ENCODE measurements at regions not wholly inside any gene's neighbourhood (a gene's known extent, or its start where the extent isn't known, plus 50 kb on each side); places are given as distances from the start of the nearest gene placed in this dataset.

DNA sequence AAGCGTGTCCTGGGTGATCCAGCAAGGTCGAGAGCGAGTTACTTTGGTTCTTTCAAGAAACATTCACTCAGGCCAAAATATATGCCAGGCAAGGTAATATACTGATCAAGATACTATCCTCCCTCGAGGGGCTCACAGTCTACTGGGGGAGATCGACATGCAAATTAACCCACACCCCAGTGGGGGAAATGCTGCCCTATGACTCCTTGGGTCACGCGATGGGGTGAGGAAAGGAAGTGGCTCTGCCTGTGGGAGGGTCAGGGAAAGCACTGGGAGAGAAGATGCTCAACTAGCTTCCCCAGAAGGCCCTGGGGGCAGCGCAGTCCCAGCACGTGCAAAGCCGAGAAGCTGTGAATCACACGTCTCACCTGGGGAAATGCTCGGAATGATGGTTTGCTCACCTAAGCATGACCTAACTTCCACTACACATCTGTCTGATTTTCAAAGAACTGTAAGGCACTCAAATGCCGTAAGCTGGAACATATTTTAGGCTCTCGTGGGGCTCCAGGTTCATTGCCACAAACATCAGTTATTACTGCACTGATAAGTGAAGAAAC lies 130.7 kb downstream of the RCN1 start:
- ChIA-PET CTCF (no interaction called here), POLR2A (ENCODE audit: unreplicated experiment) (no interaction called here)
- no peak overlapping the region for H3K27ac ChIP-seq
- no peak overlapping the region for H3K4me2 ChIP-seq
- H3K79me2 ChIP-seq (ENCODE audit: low read depth), result no peaks in the 10 kb centered on the region
- intact Hi-C loops (cut with micrococcal nuclease; ENCODE audit: unreplicated experiment), result no loop called here
- H2AFZ ChIP-seq, result no peak overlapping the region
- H3K9me3 ChIP-seq (ENCODE audit: insufficient read depth, low read depth), result no peaks in the 10 kb centered on the region
- no peak for TF ChIP-seq EZH2 (IDR thresholded peaks at IDR 0.05; ENCODE audit: low read depth)
- TF ChIP-seq, protein P1, sequence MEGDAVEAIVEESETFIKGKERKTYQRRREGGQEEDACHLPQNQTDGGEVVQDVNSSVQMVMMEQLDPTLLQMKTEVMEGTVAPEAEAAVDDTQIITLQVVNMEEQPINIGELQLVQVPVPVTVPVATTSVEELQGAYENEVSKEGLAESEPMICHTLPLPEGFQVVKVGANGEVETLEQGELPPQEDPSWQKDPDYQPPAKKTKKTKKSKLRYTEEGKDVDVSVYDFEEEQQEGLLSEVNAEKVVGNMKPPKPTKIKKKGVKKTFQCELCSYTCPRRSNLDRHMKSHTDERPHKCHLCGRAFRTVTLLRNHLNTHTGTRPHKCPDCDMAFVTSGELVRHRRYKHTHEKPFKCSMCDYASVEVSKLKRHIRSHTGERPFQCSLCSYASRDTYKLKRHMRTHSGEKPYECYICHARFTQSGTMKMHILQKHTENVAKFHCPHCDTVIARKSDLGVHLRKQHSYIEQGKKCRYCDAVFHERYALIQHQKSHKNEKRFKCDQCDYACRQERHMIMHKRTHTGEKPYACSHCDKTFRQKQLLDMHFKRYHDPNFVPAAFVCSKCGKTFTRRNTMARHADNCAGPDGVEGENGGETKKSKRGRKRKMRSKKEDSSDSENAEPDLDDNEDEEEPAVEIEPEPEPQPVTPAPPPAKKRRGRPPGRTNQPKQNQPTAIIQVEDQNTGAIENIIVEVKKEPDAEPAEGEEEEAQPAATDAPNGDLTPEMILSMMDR (conservative IDR thresholded peaks at IDR 0.05), result no peak
- no TSS peak for BruUV-seq (replicated peaks)
- H3K27me3 ChIP-seq (ENCODE audit: insufficient read depth, low read depth), result peaks cover 28% of the 10 kb centered on the region
- no peaks in the 10 kb centered on the region for H3K4me1 ChIP-seq (replicated peaks; ENCODE audit: insufficient read depth)
- no peaks in the 10 kb centered on the region for H3K9me2 ChIP-seq (ENCODE audit: insufficient read depth)
- DNase-seq, result no peak
- no peaks in the 10 kb centered on the region for H3F3A ChIP-seq (ENCODE audit: insufficient read depth, low read depth)
- H4K20me1 ChIP-seq (ENCODE audit: insufficient read depth), result no peaks in the 10 kb centered on the region
- H3K4me3 ChIP-seq, result no peak overlapping the region
- no peaks in the 10 kb centered on the region for H3K36me3 ChIP-seq (ENCODE audit: low read depth)

DNA sequence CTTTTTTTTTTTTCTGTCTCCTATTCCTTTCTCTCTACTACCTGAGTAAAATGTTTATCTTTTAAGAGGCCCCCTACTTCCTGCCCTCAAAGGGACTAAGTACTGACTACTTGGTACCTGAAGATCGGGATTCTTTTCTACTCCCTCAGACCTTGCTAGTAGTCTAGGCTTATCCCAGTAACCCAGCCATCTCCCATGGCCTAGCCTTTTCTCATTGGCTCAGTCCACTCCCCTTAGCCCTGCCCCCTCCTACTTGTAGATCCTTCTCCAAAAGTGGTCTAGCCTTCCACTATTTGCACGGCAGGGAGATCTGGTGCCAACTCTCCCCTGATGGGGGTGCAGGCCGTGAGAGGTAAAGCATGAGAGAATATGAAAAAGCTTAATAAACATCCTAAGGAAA lies 133.7 kb downstream of the RCN1 start:
- Histone ChIP-seq H3K36me3 (ENCODE audit: low read depth) (no peaks in the 10 kb centered on the region), H3K4me1 (replicated peaks; ENCODE audit: insufficient read depth) (no peaks in the 10 kb centered on the region), H3K27ac (no peak overlapping the region), H3K4me3 (no peak overlapping the region), H3K9me2 (ENCODE audit: insufficient read depth) (no peaks in the 10 kb centered on the region), H4K20me1 (ENCODE audit: insufficient read depth) (no peaks in the 10 kb centered on the region), H3K79me2 (ENCODE audit: low read depth) (no peaks in the 10 kb centered on the region), H3K9me3 (ENCODE audit: insufficient read depth, low read depth) (no peaks in the 10 kb centered on the region), H2AFZ (no peak overlapping the region), H3K27me3 (ENCODE audit: insufficient read depth, low read depth) (peaks cover 24% of the 10 kb centered on the region; the same call in 1 of the 2 replicates), H3F3A (ENCODE audit: insufficient read depth, low read depth) (no peaks in the 10 kb centered on the region), H3K4me2 (no peak overlapping the region)
- TF ChIP-seq EZH2 (IDR thresholded peaks at IDR 0.05; ENCODE audit: low read depth), result no peak
- TF ChIP-seq, protein P1 (conservative IDR thresholded peaks at IDR 0.05), result no peak
- ChIA-PET CTCF (no interaction called here), POLR2A (ENCODE audit: unreplicated experiment) (no interaction called here)
- no peak for DNase-seq
- intact Hi-C loops (cut with micrococcal nuclease; ENCODE audit: unreplicated experiment), result no loop called here
- BruUV-seq (replicated peaks), result no TSS peak

DNA sequence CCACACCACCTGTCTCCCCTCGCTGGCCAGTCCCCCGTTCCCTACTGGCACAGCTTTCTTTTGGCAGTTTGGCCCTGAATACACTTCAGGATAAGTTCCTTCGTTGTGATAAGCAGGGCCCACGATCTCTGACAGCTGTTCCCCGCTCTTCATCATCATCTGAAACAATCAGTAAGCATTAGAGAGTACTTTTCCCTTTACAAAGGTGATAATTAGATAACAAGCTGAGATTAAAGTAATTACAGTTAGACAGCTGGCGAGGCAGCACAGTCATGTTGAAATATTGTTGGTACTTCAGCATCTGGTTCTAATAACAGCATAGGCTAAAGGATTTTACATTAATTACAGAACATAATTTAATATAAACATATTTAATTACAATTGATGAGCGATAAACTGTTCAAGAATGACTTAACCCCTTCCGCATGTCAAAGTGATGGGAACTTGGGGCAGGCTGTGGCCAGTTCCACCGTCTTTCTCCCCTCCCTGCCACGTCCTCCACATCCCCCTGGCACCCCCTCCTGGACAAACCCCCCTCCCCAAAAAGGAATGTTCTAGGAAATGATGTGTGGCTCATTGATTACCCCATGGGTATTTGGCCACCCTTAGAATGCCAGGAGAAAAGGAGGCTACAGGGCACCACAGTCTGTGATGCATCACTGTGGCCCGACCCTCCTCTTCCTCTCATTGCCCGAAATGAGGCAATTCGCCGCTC lies 134.9 kb downstream of the RCN1 start:
- no peak overlapping the region for H3K27ac ChIP-seq
- H3K79me2 ChIP-seq (ENCODE audit: low read depth), result no peaks in the 10 kb centered on the region
- H3K27me3 ChIP-seq (ENCODE audit: insufficient read depth, low read depth), result peaks cover 15% of the 10 kb centered on the region; the same call in 1 of the 2 replicates
- TF ChIP-seq, protein P1 (conservative IDR thresholded peaks at IDR 0.05), result no peak
- TF ChIP-seq EZH2 (IDR thresholded peaks at IDR 0.05; ENCODE audit: low read depth), result no peak
- H3K9me2 ChIP-seq (ENCODE audit: insufficient read depth), result no peaks in the 10 kb centered on the region
- BruUV-seq (replicated peaks), result no TSS peak
- POLR2A ChIA-PET (ENCODE audit: unreplicated experiment), result no interaction called here
- no peaks in the 10 kb centered on the region for H3F3A ChIP-seq (ENCODE audit: insufficient read depth, low read depth)
- no peak for DNase-seq
- no peak overlapping the region for H2AFZ ChIP-seq
- H3K4me3 ChIP-seq, result no peak overlapping the region
- H3K4me1 ChIP-seq (replicated peaks; ENCODE audit: insufficient read depth), result no peaks in the 10 kb centered on the region
- no peak overlapping the region for H3K4me2 ChIP-seq
- no peaks in the 10 kb centered on the region for H3K36me3 ChIP-seq (ENCODE audit: low read depth)
- intact Hi-C loops (cut with micrococcal nuclease; ENCODE audit: unreplicated experiment), result no loop called here
- H4K20me1 ChIP-seq (ENCODE audit: insufficient read depth), result no peaks in the 10 kb centered on the region
- CTCF ChIA-PET, result no interaction called here
- no peaks in the 10 kb centered on the region for H3K9me3 ChIP-seq (ENCODE audit: insufficient read depth, low read depth)

All from PC-9 (cell line).